Astrocyte (in vitro differentiated cells and primary cell): ENCODE measurements at regions not wholly inside any gene's neighbourhood (a gene's known extent, or its start where the extent isn't known, plus 50 kb on each side); places are given as distances from the start of the nearest gene placed in this dataset.

Source experiments
- DNase-seq: peaks from one replicate; pipeline ENCODE4 v3.0.0-alpha.2; 2010; ENCODE audit warnings: low read depth
- FAIRE-seq: peaks from 2 replicates; lab custom pipeline; 2011; peaks lifted over from hg19 to GRCh38; lab: Jason Lieb, UNC
- H2AFZ ChIP-seq: 2 replicates; pipeline ENCODE4 v1.6.0; 2012; ENCODE audit warnings: low read depth, low read length, inconsistent platforms
- H3K27ac ChIP-seq: 2 replicates; pipeline ENCODE4 v1.5.1; 2011; ENCODE audit warnings: low read depth, low read length, inconsistent platforms
- H3K27me3 ChIP-seq: 2 replicates; pipeline ENCODE4 v1.6.0; 2011; ENCODE audit warnings: low read length, inconsistent platforms; ENCODE audit not compliant: insufficient read depth
- H3K36me3 ChIP-seq: 2 replicates; pipeline ENCODE4 v1.5.1; 2011; ENCODE audit warnings: low read length, inconsistent platforms; ENCODE audit not compliant: insufficient read depth
- H3K4me1 ChIP-seq: 2 replicates; pipeline ENCODE4 v1.5.1; 2011; ENCODE audit warnings: low read length, inconsistent platforms; ENCODE audit not compliant: insufficient read depth
- H3K4me2 ChIP-seq: 2 replicates; pipeline ENCODE4 v1.6.0; 2012; ENCODE audit warnings: low read length, inconsistent platforms
- H3K4me3 ChIP-seq: 2 replicates; pipeline ENCODE4 v1.5.1; 2011; ENCODE audit warnings: low read depth, mild to moderate bottlenecking, low read length, inconsistent platforms; ENCODE audit not compliant: insufficient read depth
- H3K79me2 ChIP-seq: 2 replicates; pipeline ENCODE4 v1.6.0; 2012; ENCODE audit warnings: mild to moderate bottlenecking, low read length, inconsistent platforms; ENCODE audit not compliant: insufficient read depth
- H3K9ac ChIP-seq: 2 replicates; pipeline ENCODE4 v1.6.0; 2012; ENCODE audit warnings: mild to moderate bottlenecking, low read length, inconsistent platforms
- H3K9me3 ChIP-seq: 2 replicates; pipeline ENCODE4 v1.5.1; 2012; ENCODE audit warnings: low read depth, mild to moderate bottlenecking, low read length, inconsistent platforms; ENCODE audit not compliant: insufficient read depth
- H4K20me1 ChIP-seq: 2 replicates; pipeline ENCODE4 v1.6.0; 2012; ENCODE audit warnings: low read length, inconsistent platforms; ENCODE audit not compliant: insufficient read depth
- H3K27ac Mint-ChIP-seq: one replicate; pipeline ENCODE4 v1.8.0; 2021; ENCODE audit warnings: mild to moderate bottlenecking, mixed read lengths; ENCODE audit not compliant: unreplicated experiment
- H3K27me3 Mint-ChIP-seq: one replicate; pipeline ENCODE4 v1.8.0; 2021; ENCODE audit warnings: low read depth, mixed read lengths; ENCODE audit not compliant: unreplicated experiment
- H3K36me3 Mint-ChIP-seq: one replicate; pipeline ENCODE4 v1.8.0; 2021; ENCODE audit warnings: low read depth, mixed read lengths; ENCODE audit not compliant: unreplicated experiment
- H3K4me1 Mint-ChIP-seq: one replicate; pipeline ENCODE4 v1.8.0; 2021; ENCODE audit warnings: low read depth, mixed read lengths; ENCODE audit not compliant: unreplicated experiment
- H3K4me3 Mint-ChIP-seq: one replicate; pipeline ENCODE4 v1.8.0; 2021; ENCODE audit warnings: mild to moderate bottlenecking, moderate library complexity, mixed read lengths; ENCODE audit not compliant: unreplicated experiment
- H3K9me3 Mint-ChIP-seq: one replicate; pipeline ENCODE4 v1.8.0; 2021; ENCODE audit warnings: mild to moderate bottlenecking, mixed read lengths; ENCODE audit not compliant: unreplicated experiment
- CTCF ChIP-seq: IDR thresholded peaks from 2 replicates; pipeline ENCODE4 v1.5.1; 2011; ENCODE audit warnings: low read depth, mild to moderate bottlenecking, inconsistent platforms, low read length, moderate library complexity; ENCODE audit not compliant: insufficient read depth
- EZH2 ChIP-seq: IDR thresholded peaks from 2 replicates; pipeline ENCODE4 v1.6.1; 2012; ENCODE audit warnings: mild to moderate bottlenecking, low read length, inconsistent platforms; ENCODE audit not compliant: insufficient read depth

GRCh38 chr5:135700731-135701130 lies 121.9 kb upstream of the CXCL14 start:
- Mint-ChIP-seq H3K27ac (no peak overlapping the region), H3K27me3 (peaks cover 16% of the 10 kb centered on the region), H3K9me3 (no peaks in the 10 kb centered on the region), H3K4me1 (peaks cover 2% of the 10 kb centered on the region), H3K4me3 (no peak overlapping the region), H3K36me3 (no peaks in the 10 kb centered on the region)
- TF ChIP-seq EZH2 (no peak), CTCF (no peak)
- H4K20me1 ChIP-seq, result no peaks in the 10 kb centered on the region
- H3K4me3 ChIP-seq, result no peak overlapping the region
- no peaks in the 10 kb centered on the region for H3K79me2 ChIP-seq
- no peak overlapping the region for H3K27ac ChIP-seq
- H3K27me3 ChIP-seq, result no peaks in the 10 kb centered on the region
- FAIRE-seq (no peak), DNase-seq (no peak)
- H2AFZ ChIP-seq, result no peak overlapping the region
- H3K4me1 ChIP-seq, result peaks cover 4% of the 10 kb centered on the region
- H3K9me3 ChIP-seq, result no peaks in the 10 kb centered on the region
- H3K36me3 ChIP-seq, result no peaks in the 10 kb centered on the region
- no peak overlapping the region for H3K9ac ChIP-seq
- no peak overlapping the region for H3K4me2 ChIP-seq

GRCh38 chr5:135697959-135698345 lies 119.2 kb upstream of the CXCL14 start:
- no peak overlapping the region for H3K9ac ChIP-seq
- H2AFZ ChIP-seq, result no peak overlapping the region
- H4K20me1 ChIP-seq, result no peaks in the 10 kb centered on the region
- no peaks in the 10 kb centered on the region for H3K4me1 ChIP-seq
- no peak for FAIRE-seq
- peaks cover 2% of the 10 kb centered on the region for H3K27me3 ChIP-seq
- no peak overlapping the region for H3K4me2 ChIP-seq
- peaks cover 17% of the 10 kb centered on the region for H3K27me3 Mint-ChIP-seq
- H3K27ac ChIP-seq, result no peak overlapping the region
- H3K27ac Mint-ChIP-seq, result no peak overlapping the region
- H3K36me3 ChIP-seq, result no peaks in the 10 kb centered on the region
- H3K79me2 ChIP-seq, result no peaks in the 10 kb centered on the region
- no peaks in the 10 kb centered on the region for H3K9me3 ChIP-seq
- peaks cover 9% of the 10 kb centered on the region for H3K4me1 Mint-ChIP-seq
- no peak for DNase-seq
- no peaks in the 10 kb centered on the region for H3K36me3 Mint-ChIP-seq
- H3K4me3 ChIP-seq, result no peak overlapping the region
- no peaks in the 10 kb centered on the region for H3K9me3 Mint-ChIP-seq
- TF ChIP-seq EZH2 (no peak), CTCF (no peak)
- no peak overlapping the region for H3K4me3 Mint-ChIP-seq

- Histone ChIP-seq H3K4me1 (no peaks in the 10 kb centered on the region), H3K4me3 (no peak overlapping the region), H3K27ac (no peak overlapping the region), H3K4me2 (no peak overlapping the region), H3K36me3 (no peaks in the 10 kb centered on the region), H3K79me2 (no peaks in the 10 kb centered on the region), H2AFZ (no peak overlapping the region), H3K27me3 (peaks cover 4% of the 10 kb centered on the region), H4K20me1 (no peaks in the 10 kb centered on the region), H3K9ac (no peak overlapping the region), H3K9me3 (no peaks in the 10 kb centered on the region)
- Mint-ChIP-seq H3K27me3 (peaks cover 17% of the 10 kb centered on the region), H3K9me3 (no peaks in the 10 kb centered on the region), H3K36me3 (no peaks in the 10 kb centered on the region), H3K27ac (no peak overlapping the region), H3K4me1 (peaks cover 10% of the 10 kb centered on the region), H3K4me3 (no peak overlapping the region)
- TF ChIP-seq CTCF, result no peak
- no peak for TF ChIP-seq EZH2
- no peak for DNase-seq
- no peak for FAIRE-seq
Observed at GRCh38 chr5:135697251-135697958, 118.6 kb upstream of the CXCL14 start.
